ENCODE measurements at regions not wholly inside any gene's neighbourhood (a gene's known extent, or its start where the extent isn't known, plus 50 kb on each side); places are given as distances from the start of the nearest gene placed in this dataset.

DNA sequence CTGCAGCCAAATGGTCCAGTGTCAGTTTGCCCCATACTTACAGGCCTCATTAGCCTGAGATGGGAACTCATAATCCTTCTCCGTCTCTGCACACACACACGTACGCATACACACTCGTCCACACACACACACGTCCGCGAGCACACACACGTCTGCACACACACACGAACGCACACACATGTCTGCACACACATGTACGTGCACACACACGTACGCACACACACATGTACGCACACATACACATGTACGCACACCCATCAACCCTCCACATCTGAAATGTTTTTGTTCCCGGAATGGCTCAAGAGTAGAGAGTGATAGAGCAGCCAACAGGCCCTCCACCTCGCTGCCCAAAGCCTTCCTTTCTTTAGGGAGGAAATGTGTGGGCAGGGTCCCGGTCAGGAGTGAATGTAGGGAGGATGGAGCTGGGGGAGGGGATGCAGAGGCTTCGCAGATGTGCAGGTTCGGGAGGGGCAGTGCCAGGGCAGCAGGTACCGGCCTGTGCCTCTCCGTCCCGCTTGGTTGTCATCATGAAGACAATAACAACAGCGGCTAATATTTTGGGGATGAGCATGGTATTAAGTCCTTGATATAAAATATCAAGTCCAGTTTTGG is 52.7 kb downstream of the PTGR3 start:
- TF ChIP-seq, protein P1, sequence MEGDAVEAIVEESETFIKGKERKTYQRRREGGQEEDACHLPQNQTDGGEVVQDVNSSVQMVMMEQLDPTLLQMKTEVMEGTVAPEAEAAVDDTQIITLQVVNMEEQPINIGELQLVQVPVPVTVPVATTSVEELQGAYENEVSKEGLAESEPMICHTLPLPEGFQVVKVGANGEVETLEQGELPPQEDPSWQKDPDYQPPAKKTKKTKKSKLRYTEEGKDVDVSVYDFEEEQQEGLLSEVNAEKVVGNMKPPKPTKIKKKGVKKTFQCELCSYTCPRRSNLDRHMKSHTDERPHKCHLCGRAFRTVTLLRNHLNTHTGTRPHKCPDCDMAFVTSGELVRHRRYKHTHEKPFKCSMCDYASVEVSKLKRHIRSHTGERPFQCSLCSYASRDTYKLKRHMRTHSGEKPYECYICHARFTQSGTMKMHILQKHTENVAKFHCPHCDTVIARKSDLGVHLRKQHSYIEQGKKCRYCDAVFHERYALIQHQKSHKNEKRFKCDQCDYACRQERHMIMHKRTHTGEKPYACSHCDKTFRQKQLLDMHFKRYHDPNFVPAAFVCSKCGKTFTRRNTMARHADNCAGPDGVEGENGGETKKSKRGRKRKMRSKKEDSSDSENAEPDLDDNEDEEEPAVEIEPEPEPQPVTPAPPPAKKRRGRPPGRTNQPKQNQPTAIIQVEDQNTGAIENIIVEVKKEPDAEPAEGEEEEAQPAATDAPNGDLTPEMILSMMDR (IDR thresholded peaks at IDR 0.05; ENCODE audit: unreplicated experiment) = no peak
- no peaks in the 10 kb centered on the region for H3K36me3 Mint-ChIP-seq (ENCODE audit: low read depth, unreplicated experiment)
- H3K4me3 Mint-ChIP-seq (ENCODE audit: unreplicated experiment) = no peak overlapping the region
- DNase-seq (ENCODE audit: low spot score) = no peak
- peaks cover 4% of the 10 kb centered on the region for H3K4me1 Mint-ChIP-seq (ENCODE audit: unreplicated experiment)
- no peak overlapping the region for H3K27ac Mint-ChIP-seq (ENCODE audit: unreplicated experiment)
- peaks cover 7% of the 10 kb centered on the region for H3K27me3 Mint-ChIP-seq (ENCODE audit: unreplicated experiment)
- H3K9me3 Mint-ChIP-seq (ENCODE audit: unreplicated experiment) = no peaks in the 10 kb centered on the region

DNA sequence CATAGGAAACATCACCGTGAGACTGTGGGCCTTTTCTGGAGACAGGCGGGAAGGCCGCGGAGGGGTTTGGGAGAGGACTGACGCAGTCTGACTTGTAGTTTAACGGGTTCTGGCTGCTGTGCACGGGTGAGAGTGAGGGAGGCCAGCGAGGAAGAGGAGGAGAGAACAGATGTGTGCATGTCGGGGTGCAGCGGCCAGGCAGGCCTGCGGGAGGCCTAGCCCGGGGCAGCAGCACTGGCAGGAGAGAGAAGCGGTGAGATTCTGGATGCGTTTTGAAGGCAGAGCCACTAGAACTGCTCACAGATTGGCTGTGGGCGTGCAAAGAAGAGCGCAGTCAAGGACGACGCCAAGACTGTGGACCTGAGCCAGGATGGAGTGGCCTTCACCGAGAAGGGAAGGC is 53.9 kb downstream of the PTGR3 start:
- TF ChIP-seq, protein P1 (IDR thresholded peaks at IDR 0.05; ENCODE audit: unreplicated experiment) = no peak
- no peaks in the 10 kb centered on the region for H3K36me3 Mint-ChIP-seq (ENCODE audit: low read depth, unreplicated experiment)
- H3K4me3 Mint-ChIP-seq (ENCODE audit: unreplicated experiment) = no peak overlapping the region
- H3K27ac Mint-ChIP-seq (ENCODE audit: unreplicated experiment) = no peak overlapping the region
- DNase-seq (ENCODE audit: low spot score) = no peak
- H3K4me1 Mint-ChIP-seq (ENCODE audit: unreplicated experiment) = peaks cover 4% of the 10 kb centered on the region
- peaks cover 7% of the 10 kb centered on the region for H3K27me3 Mint-ChIP-seq (ENCODE audit: unreplicated experiment)
- H3K9me3 Mint-ChIP-seq (ENCODE audit: unreplicated experiment) = no peaks in the 10 kb centered on the region

DNA sequence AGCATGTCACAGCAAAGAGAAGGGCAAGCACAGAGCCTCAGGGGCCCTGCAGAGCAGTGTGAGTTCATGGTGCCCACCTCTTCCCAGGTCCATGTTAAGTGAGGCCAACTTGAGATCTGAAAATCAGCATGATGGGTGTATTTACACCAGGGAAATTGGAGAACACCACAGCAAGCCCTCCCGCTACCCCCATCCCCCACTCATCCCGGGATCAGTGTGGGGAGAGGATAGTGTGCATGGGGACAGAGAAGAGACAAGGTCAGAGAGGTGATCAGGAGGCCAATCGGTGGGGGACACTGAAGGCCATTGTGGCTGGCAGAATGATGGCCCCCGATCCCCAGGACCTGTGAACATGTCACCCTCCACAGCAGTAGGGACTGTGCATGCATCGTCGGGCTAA is 54.7 kb downstream of the PTGR3 start:
- Mint-ChIP-seq H3K27me3 (ENCODE audit: unreplicated experiment) (peaks cover 7% of the 10 kb centered on the region), H3K4me1 (ENCODE audit: unreplicated experiment) (peaks cover 4% of the 10 kb centered on the region), H3K36me3 (ENCODE audit: low read depth, unreplicated experiment) (no peaks in the 10 kb centered on the region), H3K9me3 (ENCODE audit: unreplicated experiment) (no peaks in the 10 kb centered on the region), H3K27ac (ENCODE audit: unreplicated experiment) (no peak overlapping the region), H3K4me3 (ENCODE audit: unreplicated experiment) (no peak overlapping the region)
- TF ChIP-seq, protein P1 (IDR thresholded peaks at IDR 0.05; ENCODE audit: unreplicated experiment) = no peak
- DNase-seq (ENCODE audit: low spot score) = no peak

DNA sequence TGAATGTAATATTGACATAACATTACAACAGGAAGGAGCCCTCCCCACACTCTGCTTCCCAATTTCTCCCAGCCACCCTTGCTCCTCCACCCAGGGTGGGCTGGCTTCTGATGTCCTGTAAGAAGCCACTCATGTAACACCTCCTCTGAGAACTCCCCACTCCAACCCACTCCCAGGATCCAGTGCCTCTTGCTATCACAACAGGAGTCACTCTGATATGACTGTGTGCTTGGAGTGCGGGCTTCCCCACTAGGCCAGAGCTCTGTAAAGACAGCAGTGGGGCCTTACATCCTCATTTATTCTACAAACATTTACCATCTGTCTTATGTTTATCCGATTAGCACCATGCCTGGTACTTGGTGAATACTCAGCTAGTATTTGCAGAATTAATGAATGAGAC is 65.1 kb downstream of the PTGR3 start:
- DNase-seq (ENCODE audit: low spot score) = no peak
- Mint-ChIP-seq H3K27ac (ENCODE audit: unreplicated experiment) (no peak overlapping the region), H3K9me3 (ENCODE audit: unreplicated experiment) (no peaks in the 10 kb centered on the region), H3K4me3 (ENCODE audit: unreplicated experiment) (no peak overlapping the region), H3K4me1 (ENCODE audit: unreplicated experiment) (no peaks in the 10 kb centered on the region), H3K27me3 (ENCODE audit: unreplicated experiment) (peaks cover 2% of the 10 kb centered on the region), H3K36me3 (ENCODE audit: low read depth, unreplicated experiment) (no peaks in the 10 kb centered on the region)
- TF ChIP-seq, protein P1 (IDR thresholded peaks at IDR 0.05; ENCODE audit: unreplicated experiment) = no peak

DNA sequence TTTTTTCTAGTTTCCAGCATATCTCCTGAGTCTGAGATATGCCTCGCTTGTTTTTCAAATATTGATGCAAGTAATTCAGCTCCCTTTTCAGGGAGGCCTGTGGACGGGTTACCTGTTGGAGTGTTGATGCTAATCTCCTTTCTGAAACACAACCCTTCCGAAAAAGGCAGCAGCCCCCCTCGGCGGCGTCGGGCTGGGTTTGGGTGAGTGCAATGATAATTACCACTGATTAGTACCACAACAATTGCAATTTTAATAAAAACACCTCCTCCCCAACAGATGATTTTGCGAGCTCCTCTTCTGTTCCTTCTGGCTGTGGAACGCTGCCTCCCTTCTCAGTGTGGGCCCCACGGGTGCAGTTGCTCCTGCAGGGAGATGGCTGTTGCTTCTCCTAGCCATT is 66.3 kb downstream of the PTGR3 start:
- Mint-ChIP-seq H3K27me3 (ENCODE audit: unreplicated experiment) (peaks cover 2% of the 10 kb centered on the region), H3K4me3 (ENCODE audit: unreplicated experiment) (no peak overlapping the region), H3K4me1 (ENCODE audit: unreplicated experiment) (no peaks in the 10 kb centered on the region), H3K9me3 (ENCODE audit: unreplicated experiment) (no peaks in the 10 kb centered on the region), H3K36me3 (ENCODE audit: low read depth, unreplicated experiment) (no peaks in the 10 kb centered on the region), H3K27ac (ENCODE audit: unreplicated experiment) (no peak overlapping the region)
- DNase-seq (ENCODE audit: low spot score) = no peak
- TF ChIP-seq, protein P1 (IDR thresholded peaks at IDR 0.05; ENCODE audit: unreplicated experiment) = no peak
